D721Med (cell line): ENCODE measurements at regions not wholly inside any gene's neighbourhood (a gene's known extent, or its start where the extent isn't known, plus 50 kb on each side); places are given as distances from the start of the nearest gene placed in this dataset.
"Not testable (repeated sequence)": the region's sequence is repeated elsewhere in the genome, so short reads cannot be mapped to it uniquely, and the experiment has no call there.

ENCODE experiments used
- DNase-seq: peaks from one replicate; pipeline ENCODE4 v3.0.0; 2011; ENCODE audit warnings: low spot score; ENCODE audit not compliant: insufficient read length
- FAIRE-seq: peaks from 2 replicates; lab custom pipeline; 2011; peaks lifted over from hg19 to GRCh38; lab: Jason Lieb, UNC
- CTCF ChIP-seq: IDR thresholded peaks from 2 replicates; pipeline ENCODE4 v1.5.1; 2012; ENCODE audit warnings: mild to moderate bottlenecking, control low read depth; ENCODE audit not compliant: insufficient read depth; ENCODE audit errors: missing control alignments

DNA sequence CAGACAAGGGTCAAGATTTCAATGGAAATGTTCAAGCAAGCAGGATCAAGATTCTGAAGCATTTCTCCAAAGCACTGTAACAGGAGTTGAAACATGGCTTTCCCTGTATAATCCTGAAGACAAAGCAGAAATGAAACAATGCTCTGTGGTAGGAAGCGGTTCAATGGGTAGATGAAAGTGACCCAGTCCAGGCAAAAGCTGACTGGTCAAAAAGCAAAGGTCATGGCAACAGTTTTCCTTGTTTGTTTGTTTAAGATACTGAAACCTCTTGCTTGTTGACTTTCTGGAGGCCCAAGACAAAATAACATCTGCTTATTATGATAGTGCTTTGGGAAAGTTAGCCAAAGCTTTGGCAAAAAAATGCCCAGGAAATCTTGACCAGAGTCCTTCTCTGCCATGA, 1343.9 kb upstream of the PCDH9 start:
- DNase-seq, result no peak
- TF ChIP-seq CTCF, result no peak
- FAIRE-seq, result no peak

- no peak for TF ChIP-seq CTCF
- no peak for FAIRE-seq
Observed at GRCh38 chr13:68551701-68552522, 1321.8 kb upstream of the PCDH9 start.

GRCh38 chr13:68550330-68550729, 1320.2 kb upstream of the PCDH9 start:
- DNase-seq (no peak), FAIRE-seq (no peak)
- TF ChIP-seq CTCF, result no peak

More at GRCh38 chr13:68551701-68552522, 1321.8 kb upstream of the PCDH9 start:
- DNase-seq, result no peak

GRCh38 chr13:68540244-68540643, 1310.1 kb upstream of the PCDH9 start:
- no peak for DNase-seq
- no peak for TF ChIP-seq CTCF
- no peak for FAIRE-seq

DNA sequence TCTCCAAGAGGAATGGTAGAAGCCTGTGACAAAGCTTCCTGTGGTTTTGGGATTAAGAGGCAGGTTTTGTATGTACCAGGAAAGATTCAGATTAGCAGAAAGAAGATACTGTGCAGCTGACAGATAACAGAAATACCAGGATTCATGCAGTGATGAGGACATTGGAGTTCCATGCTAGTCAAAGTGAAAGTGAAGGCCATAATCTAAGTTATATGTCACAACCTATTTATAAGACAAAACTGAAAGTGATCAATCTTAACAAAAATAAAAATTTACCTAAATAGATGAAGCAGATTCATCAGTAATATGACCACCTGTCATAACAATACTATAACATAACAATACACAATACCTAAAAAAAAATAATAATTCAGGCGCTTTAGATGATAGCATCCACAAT, 1305.2 kb upstream of the PCDH9 start:
- no peak for TF ChIP-seq CTCF
- no peak for FAIRE-seq
- no peak for DNase-seq

DNA sequence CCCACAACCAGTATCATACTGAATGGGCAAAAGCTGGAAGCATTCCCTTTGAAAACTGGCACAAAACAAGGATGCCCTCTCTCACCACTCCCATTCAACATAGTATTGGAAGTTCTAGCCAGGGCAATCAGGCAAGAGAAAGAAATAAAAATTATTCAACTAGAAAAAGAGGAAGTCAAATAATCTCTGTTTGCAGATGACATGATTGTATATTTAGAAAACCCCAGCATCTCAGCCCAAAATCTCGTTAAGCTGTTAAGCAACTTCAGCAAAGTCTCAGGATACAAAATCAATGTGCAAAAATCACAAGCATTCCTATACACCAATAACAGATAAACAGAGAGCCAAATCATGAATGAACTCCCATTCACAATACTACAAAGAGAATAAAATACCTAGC, 1297.0 kb upstream of the PCDH9 start:
- DNase-seq, result not testable (repeated sequence)

DNA sequence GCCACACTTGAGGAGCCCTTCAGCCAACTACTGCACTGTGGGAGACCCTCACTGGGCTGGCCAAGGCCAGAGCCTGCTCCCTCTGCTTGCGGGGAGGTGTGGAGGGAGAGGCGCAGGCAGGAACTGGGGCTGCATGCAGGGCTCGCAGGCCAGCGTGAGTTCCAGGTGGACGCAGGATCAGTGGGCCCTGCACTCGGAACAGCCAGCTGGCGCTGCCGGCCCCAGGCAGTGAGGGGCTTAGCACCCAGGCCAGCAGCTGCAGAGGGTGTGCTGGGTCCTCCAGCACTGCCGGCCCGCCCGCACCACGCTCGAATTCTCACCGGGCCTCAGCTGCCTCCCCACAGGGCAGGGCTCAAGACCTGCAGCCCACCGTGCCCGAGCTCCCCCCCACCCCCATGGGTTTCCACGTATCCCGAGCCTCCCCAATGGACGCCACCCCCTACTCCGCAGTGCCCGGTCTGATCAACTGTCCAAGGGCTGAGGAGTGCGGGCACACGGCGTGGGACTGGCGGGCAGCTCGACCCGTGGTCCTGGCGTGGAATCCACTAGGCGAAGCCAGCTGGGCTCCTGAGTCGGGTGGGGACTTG, 1293.8 kb upstream of the PCDH9 start:
- no peak for FAIRE-seq
- DNase-seq, result no peak
- no peak for TF ChIP-seq CTCF

More for the DNA sequence above, 1297.0 kb upstream of the PCDH9 start:
- not testable (repeated sequence) for FAIRE-seq
